ENCODE measurements at regions not wholly inside any gene's neighbourhood (a gene's known extent, or its start where the extent isn't known, plus 50 kb on each side); places are given as distances from the start of the nearest gene placed in this dataset.

GRCh38 chr1:104315823-104316222 lies 566.1 kb downstream of the AMY1C start:
- Histone ChIP-seq H3K4me1 (ENCODE audit: control insufficient read depth, extremely low read depth, insufficient read depth, low read length) (no peaks in the 10 kb centered on the region), H2AFZ (ENCODE audit: low read depth, low read length) (no peak overlapping the region), H3K9me1 (replicated peaks; ENCODE audit: control insufficient read depth, extremely low read depth, insufficient read depth, low read length) (no peaks in the 10 kb centered on the region), H4K20me1 (replicated peaks; ENCODE audit: control insufficient read depth, extremely low read depth, insufficient read depth, low read length) (no peaks in the 10 kb centered on the region), H3K4me3 (replicated peaks in 1 of 3; ENCODE audit: insufficient read depth in 1 of 3, low read depth in 1 of 3, low read length in 3 of 3) (no peak overlapping the region), H3K36me3 (ENCODE audit: control insufficient read depth in 2 of 2, extremely low read depth in 1 of 2, insufficient read depth in 2 of 2, low read length in 2 of 2) (no peaks in the 10 kb centered on the region), H3K27me3 (ENCODE audit: control insufficient read depth in 2 of 2, insufficient read depth in 2 of 2, low read length in 2 of 2) (no peaks in the 10 kb centered on the region), H3K9ac (replicated peaks; ENCODE audit: extremely low read depth, insufficient read depth, low read length) (no peak overlapping the region), H3K4me2 (ENCODE audit: insufficient read depth, low read length) (no peak overlapping the region), H3K9me3 (replicated peaks; ENCODE audit: control insufficient read depth, insufficient read depth, low read length) (no peaks in the 10 kb centered on the region), H3K27ac (ENCODE audit: insufficient read depth, low read depth, low read length) (no peak overlapping the region), H3K79me2 (ENCODE audit: control insufficient read depth, insufficient read depth, low read length) (no peaks in the 10 kb centered on the region)
- dilution Hi-C loops (cut with MboI; ENCODE audit: extremely low pct_ligation_motif_present, low sequenced_read_pairs): no loop called here
- no peak for TF ChIP-seq POLR2AphosphoS5 (IDR thresholded peaks at IDR 0.05; ENCODE audit: insufficient read depth, low read depth, low read length)
- DNase-seq (ENCODE audit: low read depth, low spot score): no peak
- intact Hi-C loops (cut with micrococcal nuclease): no loop called here
- ChIA-PET CTCF (no interaction called here), POLR2A (no interaction called here)
- no peak for FAIRE-seq
- BruUV-seq (replicated peaks): no TSS peak

- intact Hi-C loops (cut with micrococcal nuclease) (loop anchor here (10.0 kb wide), 1 partner anchor 313 kb away; no protein-coding TSS in a partner anchor), dilution Hi-C loops (cut with MboI; ENCODE audit: extremely low pct_ligation_motif_present, low sequenced_read_pairs) (no loop called here)
- no peak for TF ChIP-seq GATA2 (IDR thresholded peaks at IDR 0.05; ENCODE audit: insufficient read depth, insufficient read length, low read depth, low read length)
- no peak for TF ChIP-seq POLR2AphosphoS5 (IDR thresholded peaks at IDR 0.05; ENCODE audit: insufficient read depth, low read depth, low read length)
- TF ChIP-seq CTCF (IDR thresholded peaks at IDR 0.05; ENCODE audit: extremely low read depth in 1 of 2, insufficient read depth in 1 of 2, low read depth in 1 of 2, low read length in 2 of 2): no peak
- TF ChIP-seq FOS (IDR thresholded peaks at IDR 0.05; ENCODE audit: borderline replicate concordance, insufficient read depth, low read length): no peak
- no peak for TF ChIP-seq MAX (IDR thresholded peaks at IDR 0.05; ENCODE audit: insufficient read depth, insufficient read length)
- TF ChIP-seq MYC (IDR thresholded peaks at IDR 0.05; ENCODE audit: low read depth, low read length): no peak
- no peak for TF ChIP-seq JUN (IDR thresholded peaks at IDR 0.05; ENCODE audit: borderline replicate concordance, insufficient read depth, insufficient read length, low read depth)
- no peak for TF ChIP-seq EZH2 (IDR thresholded peaks at IDR 0.05; ENCODE audit: borderline replicate concordance, low read depth, low read length, severe bottlenecking)
- no peak for TF ChIP-seq POLR2A (IDR thresholded peaks at IDR 0.05; ENCODE audit: low read depth, low read length)
- peaks cover 2% of the 10 kb centered on the region for H3K9me3 ChIP-seq (replicated peaks; ENCODE audit: control insufficient read depth, insufficient read depth, low read length)
- no peaks in the 10 kb centered on the region for H3K36me3 ChIP-seq (ENCODE audit: control insufficient read depth in 2 of 2, extremely low read depth in 1 of 2, insufficient read depth in 2 of 2, low read length in 2 of 2)
- H3K79me2 ChIP-seq (ENCODE audit: control insufficient read depth, insufficient read depth, low read length): no peaks in the 10 kb centered on the region
- no peaks in the 10 kb centered on the region for H3K4me1 ChIP-seq (ENCODE audit: control insufficient read depth, extremely low read depth, insufficient read depth, low read length)
- H3K27me3 ChIP-seq (ENCODE audit: control insufficient read depth in 2 of 2, insufficient read depth in 2 of 2, low read length in 2 of 2): no peaks in the 10 kb centered on the region
- CTCF ChIA-PET: no interaction called here
- H3K9me1 ChIP-seq (replicated peaks; ENCODE audit: control insufficient read depth, extremely low read depth, insufficient read depth, low read length): no peaks in the 10 kb centered on the region
- H3K4me3 ChIP-seq (replicated peaks in 1 of 3; ENCODE audit: insufficient read depth in 1 of 3, low read depth in 1 of 3, low read length in 3 of 3): no peak overlapping the region
- no peak for DNase-seq (ENCODE audit: low read depth, low spot score)
- no peak overlapping the region for H3K4me2 ChIP-seq (ENCODE audit: insufficient read depth, low read length)
- H2AFZ ChIP-seq (ENCODE audit: low read depth, low read length): no peak overlapping the region
- no peaks in the 10 kb centered on the region for H4K20me1 ChIP-seq (replicated peaks; ENCODE audit: control insufficient read depth, extremely low read depth, insufficient read depth, low read length)
- BruUV-seq (replicated peaks): no TSS peak
- H3K9ac ChIP-seq (replicated peaks; ENCODE audit: extremely low read depth, insufficient read depth, low read length): no peak overlapping the region
- H3K27ac ChIP-seq (ENCODE audit: insufficient read depth, low read depth, low read length): no peak overlapping the region
- POLR2A ChIA-PET: no interaction called here
- no peak for FAIRE-seq
These were observed 572.4 kb downstream of the AMY1C start for GRCh38 chr1:104322131-104322530.

Data from endothelial cell of umbilical vein (primary cell).